Activated CD8-positive, alpha-beta memory T cell treated with anti-CD3 and anti-CD28 coated beads, Interleukin-2, amount 50 U/mL, for 4 hours (primary cell): ENCODE measurements at regions not wholly inside any gene's neighbourhood (a gene's known extent, or its start where the extent isn't known, plus 50 kb on each side); places are given as distances from the start of the nearest gene placed in this dataset.
"Not testable (repeated sequence)": the region's sequence is repeated elsewhere in the genome, so short reads cannot be mapped to it uniquely, and the experiment has no call there.

Experiments used
- DNase-seq: peaks from one replicate; pipeline ENCODE4 v3.0.0-alpha.2; 2020

- no peak for DNase-seq
These were observed 443.9 kb downstream of the BUD13 start for GRCh38 chr11:116328851-116329250.

- DNase-seq: no peak
These were observed 444.4 kb downstream of the BUD13 start for GRCh38 chr11:116328391-116328790.

- no peak for DNase-seq
These were observed 446.6 kb downstream of the BUD13 start for GRCh38 chr11:116326146-116326545.

- no peak for DNase-seq
These were observed 447.5 kb downstream of the BUD13 start for GRCh38 chr11:116325247-116325646.

- DNase-seq: not testable (repeated sequence)
These were observed 448.7 kb downstream of the BUD13 start for GRCh38 chr11:116324077-116324476.

- no peak for DNase-seq
These were observed 455.6 kb downstream of the BUD13 start for GRCh38 chr11:116317212-116317611.

GRCh38 chr11:116314006-116314405, 458.8 kb downstream of the BUD13 start:
- DNase-seq: no peak

- DNase-seq: no peak
These were observed 460.0 kb downstream of the BUD13 start for GRCh38 chr11:116312570-116313391.

GRCh38 chr11:116311206-116311605, 461.6 kb downstream of the BUD13 start:
- DNase-seq: no peak

- no peak for DNase-seq
These were observed 462.1 kb downstream of the BUD13 start for GRCh38 chr11:116310698-116311097.

GRCh38 chr11:116310226-116310625, 462.6 kb downstream of the BUD13 start:
- no peak for DNase-seq

GRCh38 chr11:116309446-116309845, 463.3 kb downstream of the BUD13 start:
- DNase-seq: no peak

GRCh38 chr11:116302756-116303155, 470.0 kb downstream of the BUD13 start:
- no peak for DNase-seq

GRCh38 chr11:116301141-116301540, 471.6 kb downstream of the BUD13 start:
- no peak for DNase-seq

- no peak for DNase-seq
These were observed 472.6 kb downstream of the BUD13 start for GRCh38 chr11:116300232-116300631.

GRCh38 chr11:116294630-116295029, 478.2 kb downstream of the BUD13 start:
- DNase-seq: no peak

GRCh38 chr11:116287866-116288265, 484.9 kb downstream of the BUD13 start:
- DNase-seq: no peak

- no peak for DNase-seq
These were observed 487.8 kb downstream of the BUD13 start for GRCh38 chr11:116285026-116285425.

GRCh38 chr11:116283300-116283699, 489.5 kb downstream of the BUD13 start:
- DNase-seq: no peak

GRCh38 chr11:116282481-116282880, 490.3 kb downstream of the BUD13 start:
- DNase-seq: no peak

- DNase-seq: no peak
These were observed 491.3 kb downstream of the BUD13 start for GRCh38 chr11:116281173-116282160.

GRCh38 chr11:116279511-116279910, 493.3 kb downstream of the BUD13 start:
- no peak for DNase-seq

GRCh38 chr11:116278076-116278475, 494.7 kb downstream of the BUD13 start:
- DNase-seq: no peak
